ENCODE measurements at regions not wholly inside any gene's neighbourhood (a gene's known extent, or its start where the extent isn't known, plus 50 kb on each side); places are given as distances from the start of the nearest gene placed in this dataset.

- DNase-seq (ENCODE audit: low spot score), result no peak
Measured at GRCh38 chr20:56996533-56996932, 269.9 kb downstream of the BMP7 start.

- DNase-seq (ENCODE audit: low spot score), result no peak
Measured at GRCh38 chr20:56998438-56998837, 268.0 kb downstream of the BMP7 start.

GRCh38 chr20:57000441-57000968 is 265.9 kb downstream of the BMP7 start:
- no peak for DNase-seq (ENCODE audit: low spot score)

GRCh38 chr20:57001126-57001767 is 265.2 kb downstream of the BMP7 start:
- DNase-seq (ENCODE audit: low spot score), result no peak

GRCh38 chr20:57002066-57002570 is 264.3 kb downstream of the BMP7 start:
- DNase-seq (ENCODE audit: low spot score), result no peak

DNA sequence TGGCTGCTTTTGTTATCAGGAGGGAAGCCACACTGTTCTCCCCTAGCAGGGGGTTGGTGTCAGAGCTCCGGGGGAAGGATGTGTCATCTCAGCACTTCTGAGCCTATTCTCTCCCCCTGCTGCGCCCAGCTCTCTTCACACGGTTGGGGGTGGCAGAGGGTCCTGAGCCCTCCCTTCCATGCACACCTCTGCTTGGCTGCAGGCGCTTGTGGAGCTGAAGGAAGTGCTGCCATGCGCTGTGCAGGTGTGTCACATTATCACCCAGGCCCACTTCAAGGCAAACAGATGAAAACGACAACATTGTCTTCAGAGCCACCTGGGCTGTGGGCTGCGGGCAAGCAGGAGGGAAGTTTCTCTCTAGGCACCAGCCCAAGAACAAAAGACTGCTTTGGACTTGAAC is 263.4 kb downstream of the BMP7 start:
- no peak for DNase-seq (ENCODE audit: low spot score)

- DNase-seq (ENCODE audit: low spot score), result no peak
Measured at GRCh38 chr20:57004416-57004815, 262.0 kb downstream of the BMP7 start.

- no peak for DNase-seq (ENCODE audit: low spot score)
Measured at GRCh38 chr20:57004951-57005933, 261.2 kb downstream of the BMP7 start.

- DNase-seq (ENCODE audit: low spot score), result no peak
Measured at GRCh38 chr20:57006411-57007170, 259.9 kb downstream of the BMP7 start.

GRCh38 chr20:57007171-57007540 is 259.3 kb downstream of the BMP7 start:
- no peak for DNase-seq (ENCODE audit: low spot score)

DNA sequence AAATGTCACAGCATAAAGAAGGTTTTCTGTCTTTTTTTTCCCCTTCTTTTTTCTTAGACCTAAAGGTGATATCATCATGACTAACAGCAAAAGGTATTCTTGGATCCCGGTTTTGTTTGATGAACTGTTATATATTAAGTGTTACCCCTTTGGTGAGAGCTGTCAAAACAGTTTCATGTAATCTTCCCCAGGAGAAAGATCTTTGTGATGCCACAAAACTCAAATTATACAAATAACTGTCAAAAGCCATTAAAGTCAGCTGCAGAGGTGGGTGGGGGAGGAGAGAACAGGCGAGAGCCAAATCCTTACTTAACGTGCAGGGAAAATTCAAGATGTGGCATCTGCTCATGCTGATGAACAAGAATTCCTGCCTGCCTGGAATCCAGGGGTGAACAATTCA is 258.2 kb downstream of the BMP7 start:
- DNase-seq (ENCODE audit: low spot score), result no peak

DNA sequence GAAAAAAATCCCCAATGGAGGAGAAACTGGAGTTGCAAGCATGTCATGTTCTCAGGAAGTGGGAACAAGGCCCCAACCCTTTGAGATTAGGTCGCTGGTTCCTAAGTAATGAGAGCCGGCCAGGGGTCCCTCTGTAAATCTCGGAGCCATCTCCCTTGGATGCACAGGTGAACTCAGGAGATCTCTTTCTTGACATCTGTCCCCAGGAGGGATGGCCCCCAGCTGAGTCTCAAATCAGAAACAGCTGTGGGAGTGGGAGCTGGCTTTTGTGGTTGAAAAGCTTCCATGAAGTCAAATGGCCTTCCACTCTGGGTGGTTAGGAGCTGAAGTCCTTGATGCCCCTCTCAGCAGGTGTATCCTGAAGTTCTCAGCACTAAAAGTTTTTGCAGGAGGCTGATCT is 257.1 kb downstream of the BMP7 start:
- no peak for DNase-seq (ENCODE audit: low spot score)

DNA sequence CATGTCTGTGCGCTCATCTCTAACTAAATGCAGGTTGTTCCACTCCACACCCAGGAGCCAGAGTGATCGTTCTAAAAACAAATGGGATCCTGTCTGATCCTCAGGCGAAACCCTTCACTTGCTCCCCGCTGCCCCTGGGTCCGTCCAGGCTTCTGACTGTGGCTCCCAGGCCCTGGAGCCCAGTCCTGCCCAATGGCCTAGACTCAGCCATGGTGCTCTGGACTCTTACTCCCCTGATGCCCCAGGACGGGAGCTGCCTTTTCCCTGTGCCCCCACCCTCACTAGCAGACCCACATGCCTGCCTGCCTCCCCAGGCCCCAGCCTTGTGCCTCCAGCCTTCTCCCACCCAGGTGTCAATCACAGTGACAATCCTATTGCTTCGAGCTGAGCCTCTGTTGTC is 256.7 kb downstream of the BMP7 start:
- DNase-seq (ENCODE audit: low spot score), result no peak

- DNase-seq (ENCODE audit: low spot score), result no peak
Measured at GRCh38 chr20:57012691-57013090, 253.8 kb downstream of the BMP7 start.

DNA sequence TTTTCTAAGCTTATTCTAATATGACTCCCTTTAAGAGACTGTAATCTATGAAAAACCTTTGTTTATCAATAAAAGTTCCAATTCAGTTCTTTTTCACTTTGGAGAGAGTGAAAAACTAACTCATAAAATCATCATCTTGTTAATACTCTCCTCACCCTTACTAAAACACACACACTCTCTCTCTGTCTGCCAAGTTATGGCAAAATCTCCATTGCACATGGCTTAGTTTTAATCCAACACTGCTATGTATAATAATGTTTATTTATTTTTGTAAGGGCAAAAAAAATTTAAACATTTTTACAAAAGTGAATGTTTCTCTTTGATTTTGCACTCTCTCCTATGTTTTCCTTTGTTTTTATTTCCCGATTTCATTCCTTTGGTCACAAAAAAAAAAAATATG is 253.2 kb downstream of the BMP7 start:
- DNase-seq (ENCODE audit: low spot score), result no peak

DNA sequence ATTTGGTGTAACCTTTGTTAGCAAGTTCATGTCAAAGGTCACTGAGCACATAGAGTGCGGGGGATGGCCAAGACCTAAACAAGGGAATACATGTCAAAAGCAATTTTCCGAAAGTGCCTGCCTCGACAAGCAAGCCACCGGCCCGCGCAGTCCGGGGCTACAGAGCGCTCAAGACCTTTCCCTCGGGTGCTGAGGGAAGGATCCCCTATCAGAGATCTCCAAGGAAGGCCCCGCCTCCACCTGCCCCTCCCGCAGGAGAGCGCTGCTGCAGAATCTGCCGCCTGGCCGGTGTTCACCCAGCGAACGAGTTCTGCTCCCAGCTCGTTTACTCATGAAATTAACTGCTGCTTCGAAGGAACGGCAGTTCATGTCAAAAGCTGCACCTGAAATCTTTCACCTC is 252.7 kb downstream of the BMP7 start:
- no peak for DNase-seq (ENCODE audit: low spot score)

DNA sequence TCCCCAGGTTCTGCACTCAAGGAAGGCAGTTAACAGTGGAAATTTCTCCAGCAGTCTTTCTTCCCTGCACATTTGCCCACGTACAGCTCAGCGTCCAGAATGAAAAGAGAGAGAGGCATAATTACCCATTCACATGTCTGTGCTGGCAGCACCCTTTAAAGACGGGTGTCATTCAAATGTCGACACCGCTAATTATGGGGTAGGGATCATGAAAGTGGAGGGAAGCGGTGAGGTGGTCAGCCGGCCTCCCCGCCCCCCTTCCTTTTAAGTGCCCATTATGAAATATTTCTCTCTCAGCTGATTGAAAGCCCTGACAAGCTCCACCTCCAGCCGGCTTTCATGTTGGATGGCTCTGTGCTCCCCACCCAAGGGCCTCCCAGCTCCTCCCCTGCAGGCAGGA is 246.1 kb downstream of the BMP7 start:
- DNase-seq (ENCODE audit: low spot score), result no peak

GRCh38 chr20:57022306-57022705 is 244.1 kb downstream of the BMP7 start:
- DNase-seq (ENCODE audit: low spot score), result no peak

DNA sequence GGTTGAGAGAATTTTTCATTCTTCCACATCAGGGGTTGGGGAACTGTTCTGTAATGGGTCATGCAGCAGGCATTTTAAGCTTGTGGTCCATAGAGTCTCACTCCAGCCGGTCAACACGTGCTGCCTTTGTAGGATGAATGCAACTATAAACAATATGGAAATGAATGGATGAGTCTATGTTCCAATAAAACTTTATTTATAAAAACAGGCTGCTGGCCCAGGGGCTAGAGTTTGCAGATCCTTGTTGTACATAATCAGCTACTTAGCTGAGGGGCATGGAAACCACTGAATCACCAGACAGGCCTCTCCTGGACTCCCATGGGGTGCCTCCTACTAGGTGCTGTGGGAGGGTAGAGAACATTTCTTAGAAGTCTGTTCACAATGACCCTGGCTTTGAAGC is 243.4 kb downstream of the BMP7 start:
- DNase-seq (ENCODE audit: low spot score), result no peak

DNA sequence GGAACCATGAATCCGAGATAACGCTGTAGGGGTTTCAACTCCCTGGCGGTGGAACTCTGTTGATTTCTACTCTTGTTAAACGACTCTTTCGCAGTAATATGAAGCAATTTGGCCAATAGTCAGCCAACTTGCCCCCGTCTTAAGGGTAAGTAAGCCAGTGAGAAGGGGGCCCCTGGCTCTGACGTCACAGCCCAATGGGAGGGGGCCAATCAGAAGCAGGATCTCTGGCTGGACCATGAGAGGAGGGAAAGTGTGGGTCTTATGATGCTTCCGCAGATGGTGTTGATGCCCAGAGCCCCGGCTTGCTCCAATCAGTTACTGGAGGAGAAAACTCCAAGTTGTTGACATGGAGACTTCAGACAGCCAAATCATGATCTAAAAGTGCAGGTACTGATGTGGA is 242.4 kb downstream of the BMP7 start:
- DNase-seq (ENCODE audit: low spot score), result no peak

GRCh38 chr20:57024849-57025248 is 241.6 kb downstream of the BMP7 start:
- no peak for DNase-seq (ENCODE audit: low spot score)

DNA sequence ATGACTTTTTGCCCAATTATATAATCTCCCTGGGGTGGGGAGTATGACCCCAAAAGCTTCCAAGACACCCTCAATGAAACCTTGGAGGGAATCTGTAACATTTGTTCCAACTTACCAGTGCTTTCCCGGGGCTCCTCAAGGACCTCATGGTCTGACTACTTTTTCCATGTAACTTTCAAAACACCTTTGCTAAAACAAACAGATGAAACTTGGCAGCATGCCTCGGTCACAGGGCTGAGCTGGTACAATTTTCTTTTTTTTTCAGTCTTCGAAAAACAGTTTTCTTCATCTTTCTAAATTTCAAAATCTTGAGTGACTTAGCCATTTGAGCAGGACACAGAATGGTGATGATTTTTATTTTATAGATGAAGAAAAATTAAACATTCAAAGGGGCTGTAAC is 241.2 kb downstream of the BMP7 start:
- DNase-seq (ENCODE audit: low spot score), result no peak

Measured in mucosa of gallbladder (tissue), 1 donor.